ENCODE measurements at regions not wholly inside any gene's neighbourhood (a gene's known extent, or its start where the extent isn't known, plus 50 kb on each side); places are given as distances from the start of the nearest gene placed in this dataset.
"Not testable (repeated sequence)": the region's sequence is repeated elsewhere in the genome, so short reads cannot be mapped to it uniquely, and the experiment has no call there.

DNA sequence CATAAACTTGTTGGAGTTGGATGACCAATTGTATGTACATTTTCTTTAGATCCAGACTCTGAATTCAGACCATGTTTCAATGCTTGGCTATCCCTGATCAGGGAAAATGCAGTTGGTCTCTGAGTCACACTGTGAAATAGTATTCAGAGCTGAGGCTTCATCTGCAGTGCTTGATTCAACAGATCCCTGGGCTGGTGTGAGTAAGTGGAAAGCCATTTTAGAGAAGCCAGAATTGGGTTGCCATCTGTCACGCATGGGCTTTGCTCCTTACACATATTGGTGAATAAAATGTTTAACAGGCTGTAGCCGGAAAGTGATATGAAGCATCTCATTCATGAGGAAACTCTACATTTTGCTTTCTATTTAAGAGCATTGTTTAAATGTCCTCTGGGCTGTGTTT, 50.0 kb upstream of the ACYP2 start:
- DNase-seq: no peak

DNA sequence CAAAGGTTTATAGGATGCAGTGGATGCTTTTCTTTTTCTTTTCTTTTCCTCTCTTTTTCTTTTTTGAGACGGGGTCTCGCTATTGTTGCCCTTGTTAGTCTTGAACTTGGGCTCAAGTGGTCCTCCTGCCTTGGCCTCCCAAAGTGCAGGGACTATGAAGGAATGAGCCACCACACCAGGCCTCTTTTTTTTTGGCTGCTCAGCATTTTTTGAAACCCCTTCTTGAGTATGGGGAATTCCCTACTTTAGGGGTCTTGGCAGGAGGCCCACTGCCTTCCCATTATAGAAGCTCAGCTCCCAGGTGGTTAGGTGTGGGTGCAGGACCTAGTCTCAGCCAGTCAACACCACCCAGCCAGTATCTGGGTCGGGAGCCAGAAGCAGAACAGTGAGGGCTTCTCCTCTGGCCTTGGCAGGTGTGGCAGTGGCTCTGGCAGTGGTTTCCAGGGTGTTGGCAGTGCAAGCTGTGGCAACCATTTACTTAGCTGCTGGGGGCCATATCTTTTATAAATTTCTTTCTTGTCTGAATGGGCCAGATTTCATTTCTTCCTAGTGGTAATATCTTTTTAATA, 51.4 kb upstream of the ACYP2 start:
- no peak for DNase-seq

DNA sequence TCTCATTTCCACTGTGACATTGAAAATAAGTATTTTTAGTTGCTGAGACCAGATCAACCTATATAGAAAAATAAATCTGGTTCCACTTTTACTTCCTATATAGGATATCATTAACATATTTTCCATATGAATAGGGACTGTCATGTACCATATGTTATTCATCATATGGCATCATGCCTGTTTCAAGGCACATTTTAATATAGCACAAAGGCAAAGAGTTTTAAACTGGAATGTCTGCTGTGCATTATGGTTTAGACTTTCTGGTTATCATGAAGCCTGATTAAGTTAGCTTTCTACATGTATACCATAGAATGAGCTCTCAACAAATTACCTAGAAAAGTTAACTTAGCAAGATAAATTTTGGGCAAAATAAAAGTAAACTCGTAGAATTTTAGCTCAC, 53.0 kb upstream of the ACYP2 start:
- no peak for DNase-seq

DNA sequence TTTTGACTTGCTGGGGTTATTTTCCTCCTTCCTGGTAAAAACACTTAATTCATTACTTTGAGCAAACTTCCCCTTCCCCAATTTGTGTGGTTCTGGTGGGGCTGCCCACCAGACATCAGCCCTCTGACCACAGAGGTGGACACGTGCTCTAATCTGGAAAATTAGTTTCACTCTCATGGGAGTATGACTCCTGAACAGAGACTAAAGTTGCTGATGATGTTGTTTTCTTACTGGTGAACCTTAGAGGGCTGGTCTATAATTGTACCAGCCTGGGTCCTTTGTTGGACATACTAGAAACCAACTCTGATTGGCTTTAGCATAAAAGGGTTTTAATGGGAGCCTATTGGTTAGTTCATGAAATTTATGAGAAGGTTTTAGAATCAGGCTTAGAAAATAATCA, 54.1 kb upstream of the ACYP2 start:
- DNase-seq: no peak

DNA sequence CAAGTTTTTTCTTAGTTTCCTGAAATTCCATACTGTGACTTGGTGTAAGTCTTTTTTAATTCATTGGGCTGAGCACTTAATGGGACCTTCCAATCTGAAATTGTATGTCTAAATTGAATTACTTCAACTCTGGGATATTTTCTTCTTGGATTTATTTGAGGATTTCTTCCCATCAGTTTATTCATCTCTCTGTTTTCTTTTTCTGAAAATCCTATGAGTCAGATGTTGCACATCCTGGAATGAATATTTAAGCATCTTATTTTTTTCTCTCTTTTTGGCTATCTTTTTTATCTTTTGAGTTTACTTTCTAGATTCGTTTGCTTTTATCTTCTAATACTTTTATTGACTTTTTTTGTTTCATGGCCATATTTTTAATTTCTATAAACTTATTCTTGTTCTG, 55.4 kb upstream of the ACYP2 start:
- DNase-seq: no peak

DNA sequence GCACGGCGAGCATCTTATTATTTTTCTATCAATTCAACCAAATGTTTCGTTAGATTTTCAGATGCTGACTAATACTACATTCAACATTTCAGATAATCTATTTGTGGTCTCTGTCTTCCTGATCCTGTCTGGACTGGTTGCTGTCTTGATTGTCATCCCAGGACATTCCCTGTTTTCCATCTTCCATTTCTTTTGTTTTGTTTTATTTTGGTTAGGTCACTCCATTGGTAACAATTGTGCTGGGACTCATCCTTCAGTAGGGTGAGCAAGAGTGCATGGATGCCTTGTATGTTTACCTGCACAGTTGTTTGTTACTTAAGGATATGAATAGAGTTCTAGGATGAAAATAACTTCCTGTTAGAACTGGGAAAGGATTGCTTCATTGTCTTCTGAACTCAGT, 55.9 kb upstream of the ACYP2 start:
- DNase-seq: no peak

DNA sequence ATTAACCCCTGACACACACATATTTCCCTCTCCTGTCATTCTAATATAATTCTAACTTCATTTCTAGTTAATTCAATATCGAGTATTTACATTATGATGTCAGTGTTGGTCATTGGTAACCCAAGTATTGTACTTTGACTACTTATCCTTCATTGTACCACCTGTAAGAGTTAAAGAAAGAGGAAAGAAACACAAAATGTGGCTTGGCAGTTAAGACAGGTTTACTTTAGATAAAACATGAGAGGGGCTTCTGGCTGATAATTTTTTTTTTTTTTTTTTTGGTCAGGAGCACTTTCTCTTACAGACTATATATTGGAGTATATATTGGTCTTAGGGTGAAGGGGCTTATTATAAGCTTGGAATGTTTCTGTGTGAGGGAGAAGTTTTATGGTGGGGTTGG, 57.0 kb upstream of the ACYP2 start:
- no peak for DNase-seq

DNA sequence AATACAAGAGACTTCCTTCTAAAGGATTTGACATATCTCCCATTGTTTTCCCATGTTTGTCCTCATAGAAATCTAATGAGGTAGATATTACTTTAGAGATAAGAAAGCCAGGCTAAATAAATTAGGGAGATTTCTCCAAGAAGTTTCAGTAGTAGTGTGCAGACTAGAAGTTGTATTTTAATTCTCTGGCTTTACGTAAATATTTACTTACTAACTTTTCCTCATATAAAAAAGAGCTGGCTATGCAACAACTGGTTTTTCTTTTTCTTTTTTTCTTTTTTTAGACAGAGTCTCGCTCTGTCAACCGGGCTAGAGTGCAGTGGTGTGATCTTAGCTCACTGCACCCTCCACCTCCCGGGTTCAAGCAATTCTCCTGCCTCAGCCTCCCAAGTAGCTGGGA, 60.6 kb upstream of the ACYP2 start:
- DNase-seq: no peak

DNA sequence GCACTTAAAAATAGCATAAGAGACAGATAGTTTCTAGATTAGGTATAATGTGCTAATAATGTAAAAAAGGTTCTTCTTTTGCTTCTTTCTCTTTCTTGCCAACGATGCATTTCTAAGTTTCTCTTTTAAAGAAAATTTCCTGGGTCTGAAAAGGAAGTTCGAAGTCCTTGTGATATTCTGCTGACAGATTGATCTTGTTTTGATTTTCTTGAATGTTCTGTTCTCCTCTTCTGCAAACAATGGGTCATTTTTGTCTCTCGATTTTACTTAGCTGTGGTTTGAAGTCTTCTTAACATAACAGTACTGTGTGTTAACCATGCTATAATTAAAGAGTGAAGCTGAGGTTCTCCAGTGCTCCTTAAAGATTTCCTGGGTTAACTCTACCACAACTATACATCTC, 61.1 kb upstream of the ACYP2 start:
- no peak for DNase-seq

DNA sequence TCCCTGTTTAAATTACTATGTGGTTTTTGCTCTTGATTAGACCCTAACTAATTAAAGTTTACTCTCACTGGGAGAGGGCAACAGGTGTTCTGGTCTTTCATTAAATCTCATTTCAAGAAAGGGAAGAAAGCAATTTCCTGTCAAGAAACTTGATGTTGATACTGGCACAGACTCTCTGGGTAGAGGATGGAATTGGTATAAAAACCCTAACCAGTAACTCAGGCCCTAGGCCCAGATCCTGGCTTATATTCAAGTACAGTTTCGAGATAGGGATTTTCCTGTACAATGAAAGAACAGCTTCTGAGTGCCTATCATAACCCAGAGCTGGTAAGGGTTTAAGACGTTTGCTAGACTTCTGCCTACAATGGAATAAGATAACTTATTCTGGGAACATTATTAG, 61.6 kb upstream of the ACYP2 start:
- no peak for DNase-seq

DNA sequence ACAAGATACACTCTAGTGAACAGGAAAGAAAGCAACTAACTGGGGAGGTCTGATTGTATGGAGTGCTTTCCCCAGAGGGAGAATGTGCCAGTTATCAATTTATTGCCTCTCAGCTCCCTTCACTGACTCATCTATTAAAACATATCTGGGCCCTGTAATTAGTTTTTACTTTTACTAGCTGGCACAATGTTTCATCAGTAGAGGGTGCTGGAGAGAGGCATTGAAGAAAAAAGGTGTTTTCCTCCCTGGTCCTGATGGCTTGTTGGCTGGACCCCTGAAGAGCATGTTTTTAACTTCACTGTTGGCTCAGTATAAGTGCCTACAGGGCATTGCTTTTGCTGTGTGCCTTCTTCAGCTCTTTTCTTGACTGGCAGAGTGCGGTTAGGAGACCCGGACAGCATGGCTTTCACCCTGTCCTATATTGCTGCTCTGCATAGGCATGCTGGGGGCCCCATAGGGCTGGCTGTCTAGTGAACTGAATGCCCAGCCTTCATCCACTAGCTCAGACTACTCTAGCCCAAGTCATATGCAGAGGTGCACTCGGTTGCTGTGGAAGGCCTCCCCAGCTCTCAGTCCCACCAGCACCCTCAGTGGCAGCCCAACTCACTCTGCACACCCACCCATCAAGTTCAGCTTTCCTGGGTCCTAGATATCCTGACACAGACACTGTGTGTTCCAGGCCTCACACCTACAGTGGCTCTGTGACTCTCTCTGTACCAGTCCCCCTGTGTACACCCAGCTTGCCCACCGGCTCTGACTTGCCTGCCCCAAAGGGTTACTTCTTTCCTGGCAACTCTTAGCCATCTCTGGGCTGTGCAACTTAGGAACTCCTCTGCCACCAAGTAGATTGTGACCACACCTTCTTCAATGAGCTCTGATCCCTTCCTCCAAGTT, 62.3 kb upstream of the ACYP2 start:
- DNase-seq: no peak

DNA sequence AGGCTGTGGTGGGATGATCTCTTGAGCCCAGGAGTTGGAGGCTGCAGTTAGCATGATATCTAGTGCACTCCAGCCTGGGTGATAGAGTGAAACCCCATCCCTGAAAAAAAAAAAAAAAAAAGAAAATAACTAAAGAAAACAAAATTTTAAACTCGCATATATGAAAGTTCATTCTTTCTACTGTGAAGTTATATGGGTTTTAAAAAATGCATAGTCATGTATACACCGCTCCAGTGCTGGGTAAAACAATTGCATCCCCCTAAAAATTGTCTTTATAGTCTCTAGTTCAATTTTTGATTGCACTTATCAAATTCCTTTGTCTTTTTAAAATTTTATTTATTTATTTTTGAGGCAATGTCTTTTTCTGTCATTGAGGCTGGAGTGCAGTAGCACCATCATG, 65.0 kb upstream of the ACYP2 start:
- no peak for DNase-seq

DNA sequence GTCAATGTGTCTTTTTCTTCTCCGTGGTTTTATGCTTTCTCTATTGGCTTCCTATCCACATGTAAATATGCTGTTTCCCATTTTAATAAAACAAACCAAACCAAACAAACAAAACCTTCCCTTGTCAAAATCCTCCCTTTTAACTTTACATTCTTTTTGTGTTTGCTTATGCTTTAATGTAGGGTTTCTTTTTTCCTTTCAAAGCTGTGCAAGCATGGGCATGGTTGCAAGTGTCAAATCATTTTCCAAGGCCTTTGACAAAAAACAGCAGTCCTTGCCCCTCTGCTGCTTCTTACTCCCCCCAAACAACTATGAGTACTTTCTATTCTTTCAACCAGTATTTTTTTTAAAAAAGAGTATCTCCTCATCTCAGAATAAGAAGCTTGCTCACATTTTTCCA, 66.0 kb upstream of the ACYP2 start:
- no peak for DNase-seq

DNA sequence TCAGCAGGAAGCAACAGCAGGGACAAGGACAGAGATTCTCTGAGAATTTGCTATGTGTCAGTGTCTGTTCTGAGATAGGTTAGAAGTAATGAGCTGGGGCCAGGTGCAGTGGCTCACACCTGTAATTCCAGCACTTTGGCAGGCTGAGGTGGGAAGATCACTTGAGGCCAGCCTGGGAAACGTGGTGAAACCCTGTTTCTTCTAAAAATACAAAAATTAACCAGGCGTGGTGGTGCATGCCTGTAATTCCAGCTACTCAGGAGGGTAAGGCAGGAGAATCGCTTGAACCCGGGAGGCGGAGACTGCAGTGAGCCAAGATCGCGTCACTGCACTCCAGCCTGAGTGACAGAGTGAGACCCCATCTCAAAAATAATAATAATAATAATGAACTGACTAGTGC, 66.5 kb upstream of the ACYP2 start:
- not testable (repeated sequence) for DNase-seq

DNA sequence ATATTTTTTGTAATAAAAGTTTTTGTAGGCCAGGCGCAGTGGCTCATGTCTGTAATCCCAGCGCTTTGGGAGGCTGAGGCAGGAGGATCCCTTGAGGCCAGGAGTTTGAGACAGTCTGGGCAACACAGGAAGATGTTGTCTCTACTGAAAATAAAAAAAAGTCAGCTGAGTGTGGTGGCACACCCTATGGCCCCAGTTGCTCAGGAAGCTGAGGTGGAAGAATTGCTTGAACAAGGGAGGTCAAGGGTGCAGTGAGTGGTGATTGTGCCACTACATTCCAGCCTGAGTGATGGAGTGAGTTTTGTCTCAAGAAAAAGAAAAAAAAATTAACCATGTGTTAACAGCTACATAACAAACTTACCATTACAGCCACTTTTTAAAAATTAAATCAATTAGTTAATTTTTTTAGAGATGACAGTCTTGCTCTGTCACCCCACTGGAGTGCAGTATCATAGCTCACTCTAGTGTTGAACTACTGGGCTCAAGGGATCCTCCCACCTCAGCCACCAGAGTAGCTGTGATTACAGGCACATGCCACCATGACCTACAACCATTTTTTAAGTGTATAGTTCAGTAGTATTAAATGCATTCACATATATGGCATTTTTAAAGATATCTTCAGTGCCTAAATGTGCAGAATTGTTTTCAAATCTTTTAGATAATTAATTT, 67.2 kb upstream of the ACYP2 start:
- no peak for DNase-seq

DNA sequence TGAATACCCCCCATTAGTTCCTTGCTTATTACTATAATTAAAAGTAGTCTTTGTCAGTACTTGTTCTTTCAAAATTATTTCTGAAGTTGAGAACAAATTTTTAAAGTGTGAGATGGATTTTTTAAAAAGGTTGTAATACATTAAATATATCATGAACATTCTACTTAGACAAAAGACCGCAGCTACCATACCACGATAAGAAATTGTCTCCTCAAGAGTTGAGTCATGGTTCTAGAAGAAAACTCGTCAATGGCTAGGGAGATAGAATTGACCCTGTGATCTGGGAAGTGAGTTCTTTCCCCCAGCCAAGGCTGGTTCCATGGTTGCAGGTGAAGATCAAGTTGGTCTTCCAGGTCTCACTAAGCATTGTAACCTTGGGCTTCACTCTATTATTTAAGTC, 67.8 kb upstream of the ACYP2 start:
- no peak for DNase-seq

DNA sequence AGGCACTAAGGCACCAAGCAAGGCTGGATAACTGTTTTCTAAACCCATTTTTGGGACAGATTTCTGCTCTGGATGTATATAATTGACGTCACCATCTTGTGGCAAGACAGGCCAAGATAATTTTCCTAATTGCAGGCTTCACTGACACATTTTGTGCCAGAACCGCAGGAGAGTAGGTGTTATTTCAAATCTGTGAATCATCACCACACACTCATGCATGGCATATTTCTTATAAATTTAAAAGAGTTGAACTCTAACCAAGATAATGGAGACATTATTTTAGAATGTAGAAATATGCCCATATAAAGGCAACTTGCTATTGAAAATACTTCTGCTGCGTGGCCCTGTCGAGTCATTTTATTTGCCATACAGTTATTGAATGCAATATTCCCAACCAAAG, 68.3 kb upstream of the ACYP2 start:
- peak; percentile 9 for DNase-seq

DNA sequence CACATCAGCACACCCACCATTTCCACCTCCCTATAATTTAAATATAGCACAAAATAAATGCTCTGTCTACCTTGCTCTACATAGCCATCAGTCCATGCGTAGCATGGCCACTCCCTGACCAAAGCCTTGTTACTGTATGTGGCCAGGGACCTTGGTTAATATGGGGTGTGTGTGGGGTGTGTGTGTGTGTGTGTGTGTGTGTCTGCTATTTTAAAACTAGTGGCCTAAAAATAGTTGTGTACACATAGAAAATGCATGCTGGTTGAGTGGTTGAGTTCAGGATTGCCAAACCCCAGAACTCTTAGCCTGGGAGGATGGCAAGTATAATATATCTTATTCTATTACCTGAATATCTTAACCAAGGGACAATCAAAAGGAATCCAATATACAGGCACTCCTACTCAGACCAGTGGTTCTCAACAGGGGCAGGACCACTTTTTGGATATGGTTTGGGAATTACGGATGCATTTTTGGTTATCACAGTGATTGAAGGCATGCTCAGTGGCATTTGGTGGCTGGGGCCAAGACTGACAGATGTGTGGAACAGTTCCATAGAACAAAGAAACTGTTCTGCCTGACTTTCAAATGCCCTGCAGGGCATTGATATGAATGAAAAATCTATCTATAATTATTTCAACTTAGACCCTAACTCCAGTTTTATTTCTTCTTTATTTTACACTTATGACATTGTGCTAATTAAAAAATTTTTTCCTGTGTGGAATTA, 72.3 kb upstream of the PSME4 start:
- no peak for DNase-seq

DNA sequence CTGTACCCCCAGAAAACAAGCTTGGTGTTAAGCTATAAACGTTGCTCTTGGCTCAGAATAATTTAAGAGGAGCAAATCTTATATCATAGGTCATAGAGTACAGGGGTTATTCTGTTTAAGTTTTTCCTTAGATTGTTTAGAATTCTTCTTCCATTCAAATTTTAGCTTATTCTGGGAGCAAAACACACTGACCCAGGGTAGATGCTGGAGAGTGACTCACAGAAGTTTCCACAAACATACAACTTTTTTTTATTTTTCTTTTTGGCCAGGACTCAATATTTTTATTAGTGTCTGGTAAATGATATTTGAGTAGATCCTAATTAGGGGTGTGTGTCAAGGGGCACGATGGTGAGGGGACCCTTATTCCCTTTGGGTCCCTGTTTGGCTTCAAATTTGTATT, 71.5 kb upstream of the PSME4 start:
- DNase-seq: no peak

DNA sequence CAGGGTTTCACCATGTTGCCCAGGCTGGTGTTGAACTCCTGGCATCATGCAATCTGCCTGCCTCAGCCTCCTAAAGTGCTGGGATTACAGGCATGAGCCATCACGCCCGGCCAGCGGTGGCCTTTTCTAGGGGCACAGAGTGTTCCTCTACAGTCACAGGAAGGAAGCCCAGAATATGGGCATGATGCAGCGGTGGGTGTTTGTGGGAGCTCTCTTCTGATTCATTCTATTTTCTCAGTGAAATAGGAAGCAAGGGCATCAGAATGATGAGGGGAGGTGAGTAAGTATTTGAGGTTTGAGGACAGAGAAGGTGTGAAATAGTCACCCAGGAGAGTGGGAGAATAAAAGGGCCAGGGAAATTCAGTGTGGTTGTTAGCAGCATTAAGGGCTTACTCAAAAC, 70.3 kb upstream of the PSME4 start:
- DNase-seq: no peak

DNA sequence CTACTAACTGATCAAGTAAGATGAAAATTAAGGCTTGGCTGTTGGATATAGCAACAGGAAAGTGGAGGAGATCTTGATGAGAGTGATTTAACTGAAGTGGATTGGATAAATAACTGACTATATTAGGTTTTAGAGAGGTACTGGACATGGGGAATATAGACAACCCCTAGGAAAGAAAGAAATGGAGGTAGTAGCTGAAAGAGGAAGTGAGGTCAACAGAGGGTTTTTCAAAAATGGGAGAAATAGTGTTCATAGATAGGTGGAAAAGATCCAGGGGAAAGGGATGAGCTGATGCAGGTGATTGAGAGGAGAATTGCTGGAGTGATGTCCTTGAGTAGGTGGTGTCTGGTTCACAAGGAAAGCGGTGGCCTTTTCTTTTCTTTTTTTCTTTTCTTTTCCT, 69.9 kb upstream of the PSME4 start:
- no peak for DNase-seq

DNA sequence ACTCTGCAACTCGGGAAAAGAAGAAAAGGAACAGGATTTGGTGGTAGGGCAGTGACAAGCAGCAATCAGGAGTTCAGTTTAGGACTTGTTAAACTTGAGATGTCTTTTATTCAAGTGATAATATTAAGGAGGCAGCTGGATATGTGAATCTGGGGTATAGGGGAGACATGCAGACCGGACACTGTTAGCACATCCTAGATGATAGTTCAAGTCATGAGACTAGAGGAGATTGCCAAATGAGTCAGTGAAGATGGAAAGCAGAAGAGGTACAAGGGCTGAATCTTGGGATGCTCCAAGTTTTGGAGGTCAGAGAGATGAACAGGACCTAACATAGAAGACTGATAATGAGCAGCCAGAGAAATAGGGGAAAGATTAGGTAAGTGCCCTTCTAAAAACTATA, 69.5 kb upstream of the PSME4 start:
- no peak for DNase-seq

DNA sequence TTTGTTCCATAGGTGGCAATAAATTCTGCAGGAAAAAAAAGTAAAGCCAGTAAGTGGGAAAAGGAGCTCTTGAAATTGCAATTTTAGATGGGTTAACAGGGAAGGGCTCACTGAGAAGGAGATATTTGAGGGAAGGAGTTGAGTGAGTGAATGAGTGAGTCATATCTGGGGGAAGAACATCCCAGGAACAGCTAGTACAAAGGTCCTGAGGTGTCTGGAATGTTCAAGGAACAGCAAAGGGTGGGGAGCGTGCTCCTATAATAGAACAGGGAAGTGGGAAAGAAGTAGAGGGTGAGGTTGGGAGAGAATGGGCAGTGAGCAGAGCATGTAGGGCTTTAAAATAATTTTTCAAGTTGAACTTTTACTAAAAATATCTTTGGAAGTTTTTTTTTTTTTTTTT, 68.0 kb upstream of the PSME4 start:
- no peak for DNase-seq

DNA sequence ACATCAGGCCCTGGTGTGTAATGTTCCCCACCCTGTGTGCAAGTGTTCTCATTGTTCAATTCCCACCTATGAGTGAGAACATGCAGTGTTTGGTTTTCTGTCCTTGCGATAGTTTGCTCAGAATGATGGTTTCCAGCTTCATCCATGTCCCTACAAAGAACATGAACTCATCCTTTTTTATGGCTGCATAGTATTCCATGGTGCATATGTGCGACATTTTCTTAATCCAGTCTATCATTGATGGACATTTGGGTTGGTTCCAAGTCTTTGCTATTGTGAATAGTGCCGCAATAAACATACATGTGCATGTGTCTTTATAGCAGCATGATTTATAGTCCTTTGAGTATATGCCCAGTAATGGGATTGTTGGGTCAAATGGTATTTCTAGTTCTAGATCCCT, 60.5 kb upstream of the PSME4 start:
- DNase-seq: not testable (repeated sequence)
